Ovary (tissue), 3 donors: ENCODE measurements at regions not wholly inside any gene's neighbourhood (a gene's known extent, or its start where the extent isn't known, plus 50 kb on each side); places are given as distances from the start of the nearest gene placed in this dataset.

Experiments used
- POLR2A ChIP-seq: fragments of 450-650 bp; IDR thresholded peaks from one replicate; pipeline ENCODE4 v1.6.1; 2017; ENCODE audit warnings: antibody characterized with exemption, mild to moderate bottlenecking, moderate library complexity
- TF ChIP-seq, protein P1 (sequence below), 3 donors: fragments of 450-650 bp in 2 of 3; fragments of 200-600 bp in 1 of 3; IDR thresholded peaks; one replicate each; pipeline versions ENCODE4 v1.5.1 to v1.8.0; 2016 to 2022; ENCODE audit warnings: antibody characterized with exemption in 3 of 3, mild to moderate bottlenecking in 1 of 3
- donor health status: DM: no; HTN: no; CAD: no.

GRCh38 chr15:62275831-62276230, 110.7 kb upstream of the C2CD4B start:
- TF ChIP-seq, protein P1, sequence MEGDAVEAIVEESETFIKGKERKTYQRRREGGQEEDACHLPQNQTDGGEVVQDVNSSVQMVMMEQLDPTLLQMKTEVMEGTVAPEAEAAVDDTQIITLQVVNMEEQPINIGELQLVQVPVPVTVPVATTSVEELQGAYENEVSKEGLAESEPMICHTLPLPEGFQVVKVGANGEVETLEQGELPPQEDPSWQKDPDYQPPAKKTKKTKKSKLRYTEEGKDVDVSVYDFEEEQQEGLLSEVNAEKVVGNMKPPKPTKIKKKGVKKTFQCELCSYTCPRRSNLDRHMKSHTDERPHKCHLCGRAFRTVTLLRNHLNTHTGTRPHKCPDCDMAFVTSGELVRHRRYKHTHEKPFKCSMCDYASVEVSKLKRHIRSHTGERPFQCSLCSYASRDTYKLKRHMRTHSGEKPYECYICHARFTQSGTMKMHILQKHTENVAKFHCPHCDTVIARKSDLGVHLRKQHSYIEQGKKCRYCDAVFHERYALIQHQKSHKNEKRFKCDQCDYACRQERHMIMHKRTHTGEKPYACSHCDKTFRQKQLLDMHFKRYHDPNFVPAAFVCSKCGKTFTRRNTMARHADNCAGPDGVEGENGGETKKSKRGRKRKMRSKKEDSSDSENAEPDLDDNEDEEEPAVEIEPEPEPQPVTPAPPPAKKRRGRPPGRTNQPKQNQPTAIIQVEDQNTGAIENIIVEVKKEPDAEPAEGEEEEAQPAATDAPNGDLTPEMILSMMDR (IDR thresholded peaks at IDR 0.05): no peak
- TF ChIP-seq POLR2A: no peak
